Activated T-cell treated with anti-CD3 and anti-CD28 coated beads for 48 hours (primary cell): ENCODE measurements at regions not wholly inside any gene's neighbourhood (a gene's known extent, or its start where the extent isn't known, plus 50 kb on each side); places are given as distances from the start of the nearest gene placed in this dataset.
"Not testable (repeated sequence)": the region's sequence is repeated elsewhere in the genome, so short reads cannot be mapped to it uniquely, and the experiment has no call there.

Experiments
- DNase-seq: peaks from one replicate; pipeline ENCODE4 v3.0.0-alpha.2; 2020; ENCODE audit warnings: low read depth

GRCh38 chr2:219727771-219728429 lies 100.5 kb downstream of the SLC4A3 start:
- no peak for DNase-seq

GRCh38 chr2:219728991-219729487 lies 101.6 kb downstream of the SLC4A3 start:
- DNase-seq: no peak

- no peak for DNase-seq
Measured at GRCh38 chr2:219731173-219731572, 103.7 kb downstream of the SLC4A3 start.

- no peak for DNase-seq
Measured at GRCh38 chr2:219733106-219733505, 105.7 kb downstream of the SLC4A3 start.

GRCh38 chr2:219733746-219734145 lies 106.3 kb downstream of the SLC4A3 start:
- DNase-seq: no peak

GRCh38 chr2:219736209-219736608 lies 108.8 kb downstream of the SLC4A3 start:
- no peak for DNase-seq

- no peak for DNase-seq
Measured at GRCh38 chr2:219737270-219737691, 109.9 kb downstream of the SLC4A3 start.

GRCh38 chr2:219739066-219739465 lies 111.6 kb downstream of the SLC4A3 start:
- no peak for DNase-seq

GRCh38 chr2:219739866-219740440 lies 112.5 kb downstream of the SLC4A3 start:
- DNase-seq: no peak

- DNase-seq: no peak
Measured at GRCh38 chr2:219743548-219743947, 116.1 kb downstream of the SLC4A3 start.

- no peak for DNase-seq
Measured at GRCh38 chr2:219744066-219744465, 116.6 kb downstream of the SLC4A3 start.

GRCh38 chr2:219744600-219744999 lies 117.2 kb downstream of the SLC4A3 start:
- no peak for DNase-seq

- DNase-seq: no peak
Measured at GRCh38 chr2:219747637-219748036, 120.2 kb downstream of the SLC4A3 start.

- no peak for DNase-seq
Measured at GRCh38 chr2:219748671-219749570, 121.5 kb downstream of the SLC4A3 start.

- DNase-seq: not testable (repeated sequence)
Measured at GRCh38 chr2:219751121-219751520, 123.7 kb downstream of the SLC4A3 start.

GRCh38 chr2:219752726-219753125 lies 125.3 kb downstream of the SLC4A3 start:
- no peak for DNase-seq

GRCh38 chr2:219758907-219759680 lies 131.7 kb downstream of the SLC4A3 start:
- DNase-seq: no peak

GRCh38 chr2:219759801-219760200 lies 132.4 kb downstream of the SLC4A3 start:
- DNase-seq: no peak

GRCh38 chr2:219765231-219765911 lies 137.9 kb downstream of the SLC4A3 start:
- DNase-seq: no peak

- DNase-seq: no peak
Measured at GRCh38 chr2:219766658-219767057, 139.2 kb downstream of the SLC4A3 start.
